ENCODE measurements at regions not wholly inside any gene's neighbourhood (a gene's known extent, or its start where the extent isn't known, plus 50 kb on each side); places are given as distances from the start of the nearest gene placed in this dataset.

DNA sequence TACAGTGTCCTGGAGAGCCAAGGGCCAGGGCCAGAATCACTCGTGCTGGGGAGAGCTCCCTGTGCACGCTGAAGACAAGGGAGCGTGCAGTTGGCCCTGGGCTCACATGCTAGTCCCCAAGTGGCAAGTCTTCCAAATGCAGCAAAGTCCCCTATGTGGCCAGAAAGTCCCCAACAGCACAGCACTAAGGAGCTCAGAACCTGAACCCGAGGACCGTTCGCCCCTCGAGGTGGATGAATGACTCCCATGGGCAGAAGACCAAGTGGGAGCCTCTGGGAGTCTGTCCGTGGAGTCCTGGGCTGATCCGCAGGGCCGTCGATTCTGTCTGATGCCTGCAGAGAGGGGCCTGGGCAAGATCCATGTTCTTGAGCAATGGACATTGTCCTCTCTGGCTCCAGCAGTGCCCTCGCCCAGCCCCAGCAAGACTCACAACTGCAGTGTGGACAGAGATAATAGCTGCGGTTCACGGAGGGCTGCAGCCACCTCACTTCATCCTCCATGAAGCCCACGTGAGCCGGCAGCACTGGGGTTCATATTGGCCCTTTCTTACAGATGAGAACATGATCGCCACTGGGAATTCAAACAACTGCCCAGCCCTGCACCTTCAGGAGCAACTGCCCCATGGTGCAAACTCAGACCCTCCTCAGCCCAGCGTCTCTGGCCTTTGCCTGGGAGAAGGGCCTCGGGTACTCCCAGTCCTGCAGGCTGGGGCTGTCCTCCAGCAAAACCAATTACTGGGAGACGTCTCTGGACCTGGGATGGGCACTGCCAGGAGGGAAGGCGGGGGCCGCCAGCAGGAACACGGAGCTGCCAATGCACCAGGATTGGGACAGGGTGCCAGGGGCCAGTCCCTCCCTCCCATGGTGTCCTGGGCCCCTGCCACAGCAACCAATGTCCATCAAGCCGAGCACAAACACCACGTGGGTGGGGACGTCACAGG lies 243.7 kb downstream of the NPHP4 start:
- Mint-ChIP-seq H3K27me3 (ENCODE audit: unreplicated experiment) (peaks cover 47% of the 10 kb centered on the region), H3K27ac (ENCODE audit: unreplicated experiment) (no peak overlapping the region), H3K4me1 (ENCODE audit: low read depth, unreplicated experiment) (no peaks in the 10 kb centered on the region), H3K4me3 (ENCODE audit: low read depth, unreplicated experiment) (no peak overlapping the region), H3K9me3 (ENCODE audit: low read depth, unreplicated experiment) (no peaks in the 10 kb centered on the region), H3K36me3 (ENCODE audit: insufficient read depth, unreplicated experiment) (no peaks in the 10 kb centered on the region)
- DNase-seq, result no peak
- intact Hi-C loops (cut with micrococcal nuclease; ENCODE audit: unreplicated experiment), result loop anchor here (5.0 kb wide), 2 partner anchors 236 to 1836 kb away; no protein-coding TSS in a partner anchor
- CTCF ChIA-PET, result no interaction called here
- BruUV-seq (replicated peaks), result no TSS peak
- TF ChIP-seq, protein P1, sequence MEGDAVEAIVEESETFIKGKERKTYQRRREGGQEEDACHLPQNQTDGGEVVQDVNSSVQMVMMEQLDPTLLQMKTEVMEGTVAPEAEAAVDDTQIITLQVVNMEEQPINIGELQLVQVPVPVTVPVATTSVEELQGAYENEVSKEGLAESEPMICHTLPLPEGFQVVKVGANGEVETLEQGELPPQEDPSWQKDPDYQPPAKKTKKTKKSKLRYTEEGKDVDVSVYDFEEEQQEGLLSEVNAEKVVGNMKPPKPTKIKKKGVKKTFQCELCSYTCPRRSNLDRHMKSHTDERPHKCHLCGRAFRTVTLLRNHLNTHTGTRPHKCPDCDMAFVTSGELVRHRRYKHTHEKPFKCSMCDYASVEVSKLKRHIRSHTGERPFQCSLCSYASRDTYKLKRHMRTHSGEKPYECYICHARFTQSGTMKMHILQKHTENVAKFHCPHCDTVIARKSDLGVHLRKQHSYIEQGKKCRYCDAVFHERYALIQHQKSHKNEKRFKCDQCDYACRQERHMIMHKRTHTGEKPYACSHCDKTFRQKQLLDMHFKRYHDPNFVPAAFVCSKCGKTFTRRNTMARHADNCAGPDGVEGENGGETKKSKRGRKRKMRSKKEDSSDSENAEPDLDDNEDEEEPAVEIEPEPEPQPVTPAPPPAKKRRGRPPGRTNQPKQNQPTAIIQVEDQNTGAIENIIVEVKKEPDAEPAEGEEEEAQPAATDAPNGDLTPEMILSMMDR (IDR thresholded peaks at IDR 0.05; ENCODE audit: unreplicated experiment), result no peak

DNA sequence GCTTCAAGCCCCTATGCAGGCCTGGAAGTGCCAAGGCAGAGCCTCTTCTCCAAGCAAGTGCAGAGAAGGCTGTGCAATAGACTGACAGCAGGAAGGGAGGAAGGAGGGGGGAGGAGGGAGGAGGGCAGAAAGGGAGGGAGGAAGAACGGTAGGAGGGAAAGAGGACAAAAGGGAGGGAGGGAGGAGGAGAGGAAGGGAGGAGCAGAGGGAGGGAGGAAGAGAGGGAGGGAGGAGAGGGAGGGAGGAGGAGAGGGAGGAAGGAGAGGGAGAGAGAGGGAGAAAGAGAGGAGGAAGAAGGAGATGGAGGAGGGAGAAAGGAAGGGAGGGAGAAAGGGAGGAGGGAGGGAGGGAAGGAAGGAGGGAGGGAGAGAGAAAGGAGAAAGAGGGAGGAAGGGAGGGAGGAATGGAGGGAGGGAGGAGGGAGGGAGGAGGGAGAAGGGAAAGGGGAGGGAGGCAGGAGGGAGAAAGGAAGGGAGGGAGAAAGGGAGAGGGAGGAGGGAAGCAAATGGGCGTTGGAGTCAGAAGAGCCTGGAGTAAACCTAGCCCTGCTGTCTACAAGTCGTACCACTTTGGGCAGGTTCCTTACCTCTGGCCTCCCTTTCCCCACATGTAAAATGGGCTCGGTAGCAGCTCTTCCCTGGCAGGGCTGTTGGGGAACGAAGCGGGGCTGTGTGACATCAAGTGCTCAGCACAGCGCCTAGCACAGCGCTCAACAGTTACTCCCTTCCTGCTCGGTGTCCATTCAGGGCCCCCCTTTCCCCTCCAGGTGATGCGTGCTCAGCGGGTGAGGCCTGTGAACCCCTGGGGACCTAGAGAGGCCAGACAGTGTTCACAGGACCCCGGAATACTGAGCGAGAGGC lies 244.6 kb downstream of the NPHP4 start:
- intact Hi-C loops (cut with micrococcal nuclease; ENCODE audit: unreplicated experiment), result loop anchor here (5.0 kb wide), 2 partner anchors 235 to 1835 kb away; no protein-coding TSS in a partner anchor
- no TSS peak for BruUV-seq (replicated peaks)
- H3K36me3 Mint-ChIP-seq (ENCODE audit: insufficient read depth, unreplicated experiment), result no peaks in the 10 kb centered on the region
- no peak overlapping the region for H3K27ac Mint-ChIP-seq (ENCODE audit: unreplicated experiment)
- peaks cover 52% of the 10 kb centered on the region for H3K27me3 Mint-ChIP-seq (ENCODE audit: unreplicated experiment)
- H3K4me3 Mint-ChIP-seq (ENCODE audit: low read depth, unreplicated experiment), result no peak overlapping the region
- H3K4me1 Mint-ChIP-seq (ENCODE audit: low read depth, unreplicated experiment), result no peaks in the 10 kb centered on the region
- CTCF ChIA-PET, result no interaction called here
- TF ChIP-seq, protein P1 (IDR thresholded peaks at IDR 0.05; ENCODE audit: unreplicated experiment), result no peak
- H3K9me3 Mint-ChIP-seq (ENCODE audit: low read depth, unreplicated experiment), result no peaks in the 10 kb centered on the region
- DNase-seq, result no peak

DNA sequence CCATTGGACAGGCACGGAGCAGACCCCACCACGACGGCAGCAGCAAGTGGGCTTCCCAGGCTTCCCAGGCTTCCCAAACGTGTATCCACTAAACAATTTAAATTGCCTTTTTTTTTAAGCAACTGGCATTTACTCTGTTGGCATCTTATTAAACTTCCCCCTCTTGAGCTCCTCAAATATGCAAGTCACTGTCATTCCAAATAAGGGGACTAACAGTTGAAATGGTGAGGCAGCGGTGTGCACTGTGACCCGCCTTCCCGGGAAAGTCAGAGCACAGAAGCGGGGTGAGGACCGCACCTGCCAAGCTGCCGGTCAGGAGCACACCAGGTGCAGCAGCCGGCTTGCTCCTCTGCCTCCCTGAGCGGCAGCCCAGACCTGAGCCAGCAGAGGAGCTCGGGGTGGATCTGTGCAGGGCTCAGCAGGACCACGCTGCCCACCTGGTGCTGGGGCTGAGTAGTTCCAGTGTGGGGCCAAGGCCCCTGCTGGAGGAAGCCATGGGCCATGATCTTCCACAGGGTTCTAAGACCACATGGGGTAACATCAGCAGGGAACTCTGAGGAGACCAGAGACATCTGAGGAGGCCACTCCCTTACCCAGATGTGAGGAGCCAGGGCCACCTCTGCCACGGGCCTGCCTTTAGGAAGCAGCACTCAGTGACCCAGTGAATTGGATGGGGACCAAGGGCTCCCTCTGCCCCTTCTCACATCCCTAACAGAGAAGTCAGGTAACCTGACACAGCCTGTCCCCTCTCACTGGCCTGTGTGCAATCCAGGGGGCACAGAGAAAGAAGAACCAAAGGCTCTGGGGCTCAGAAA lies 245.4 kb downstream of the NPHP4 start:
- Mint-ChIP-seq H3K27me3 (ENCODE audit: unreplicated experiment) (peaks cover 60% of the 10 kb centered on the region), H3K4me1 (ENCODE audit: low read depth, unreplicated experiment) (no peaks in the 10 kb centered on the region), H3K27ac (ENCODE audit: unreplicated experiment) (no peak overlapping the region), H3K36me3 (ENCODE audit: insufficient read depth, unreplicated experiment) (no peaks in the 10 kb centered on the region), H3K9me3 (ENCODE audit: low read depth, unreplicated experiment) (no peaks in the 10 kb centered on the region), H3K4me3 (ENCODE audit: low read depth, unreplicated experiment) (no peak overlapping the region)
- TF ChIP-seq, protein P1 (IDR thresholded peaks at IDR 0.05; ENCODE audit: unreplicated experiment), result no peak
- no TSS peak for BruUV-seq (replicated peaks)
- no peak for DNase-seq
- CTCF ChIA-PET, result interaction anchor here (1.3 kb wide), 1 partner anchor 228 kb away, joined by 3 read pairs; no protein-coding TSS in a partner anchor
- intact Hi-C loops (cut with micrococcal nuclease; ENCODE audit: unreplicated experiment), result loop anchor here (5.0 kb wide), 2 partner anchors 235 to 1835 kb away; no protein-coding TSS in a partner anchor
